Skeletal muscle satellite cell (primary cell): ENCODE measurements at regions not wholly inside any gene's neighbourhood (a gene's known extent, or its start where the extent isn't known, plus 50 kb on each side); places are given as distances from the start of the nearest gene placed in this dataset.

ENCODE experiments used
- H3K27me3 ChIP-seq: 2 replicates; pipeline ENCODE4 v1.7.0; 2013; ENCODE audit warnings: low read length; ENCODE audit not compliant: control insufficient read depth, insufficient read depth
- H3K36me3 ChIP-seq: 2 replicates; pipeline ENCODE4 v1.7.0; 2013; ENCODE audit warnings: mild to moderate bottlenecking, control low read depth, low read length; ENCODE audit not compliant: insufficient read depth
- H3K4me1 ChIP-seq: 2 replicates; pipeline ENCODE4 v1.7.0; 2013; ENCODE audit warnings: low read length; ENCODE audit not compliant: control insufficient read depth, insufficient read depth
- H3K4me2 ChIP-seq: 2 replicates; pipeline ENCODE4 v1.7.0; 2013; ENCODE audit warnings: mild to moderate bottlenecking, low read length
- H3K4me3 ChIP-seq: 2 replicates; pipeline ENCODE4 v1.7.0; 2013; ENCODE audit warnings: low read length
- H3K9ac ChIP-seq: 2 replicates; pipeline ENCODE4 v1.7.0; 2013; ENCODE audit warnings: mild to moderate bottlenecking, low read depth, low read length, moderate library complexity
- H3K9me3 ChIP-seq: replicated peaks from 2 replicates; pipeline ENCODE4 v1.7.0; 2013; ENCODE audit warnings: mild to moderate bottlenecking, control low read depth, low read length

DNA sequence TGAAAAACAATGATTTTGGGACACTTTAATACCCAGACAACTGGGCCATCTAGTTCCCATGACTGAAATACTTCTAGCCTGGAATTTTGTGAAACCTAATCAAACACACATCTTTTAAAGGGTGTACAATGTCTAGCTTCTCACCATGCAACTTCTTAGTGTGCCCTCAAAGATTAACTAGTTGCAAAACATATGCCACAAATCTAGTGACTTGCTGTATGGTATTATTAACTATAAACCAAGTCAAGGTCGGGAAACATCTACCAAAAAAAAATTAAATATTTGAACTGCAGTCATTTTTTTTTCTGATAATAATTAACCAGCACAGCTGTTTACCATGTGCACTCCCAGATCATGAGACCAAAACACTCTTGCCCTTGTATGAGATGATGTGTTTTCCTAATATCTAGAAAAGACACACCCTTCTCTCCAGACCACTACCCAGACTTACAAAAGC is 171.8 kb upstream of the FOXN3 start:
- Histone ChIP-seq H3K27me3 (no peaks in the 10 kb centered on the region), H3K4me3 (no peak overlapping the region), H3K36me3 (no peaks in the 10 kb centered on the region), H3K9me3 (peaks cover 2% of the 10 kb centered on the region), H3K4me1 (no peaks in the 10 kb centered on the region), H3K4me2 (no peak overlapping the region), H3K9ac (no peak overlapping the region)

DNA sequence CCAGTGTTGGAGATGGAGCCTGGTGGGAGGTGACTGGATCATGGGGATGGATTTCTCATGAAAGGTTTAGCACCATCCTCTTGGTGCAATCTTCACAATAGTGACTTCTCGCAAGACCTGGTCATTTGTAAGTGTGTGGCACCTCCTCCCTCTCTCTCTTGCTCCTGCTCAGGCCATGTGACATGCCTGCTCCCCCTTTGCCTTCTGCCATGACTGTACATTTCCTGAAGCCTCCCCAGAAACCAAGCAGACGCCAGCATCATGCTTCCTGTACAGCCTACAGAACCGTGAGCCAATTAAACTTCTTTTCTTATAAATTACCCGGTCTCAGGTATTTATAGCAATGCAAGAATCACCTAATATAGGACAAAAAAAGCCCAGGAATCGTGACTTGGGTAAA is 171.0 kb upstream of the FOXN3 start:
- peaks cover 2% of the 10 kb centered on the region for H3K9me3 ChIP-seq
- no peaks in the 10 kb centered on the region for H3K4me1 ChIP-seq
- H3K27me3 ChIP-seq = no peaks in the 10 kb centered on the region
- H3K36me3 ChIP-seq = no peaks in the 10 kb centered on the region
- H3K9ac ChIP-seq = no peak overlapping the region
- H3K4me2 ChIP-seq = no peak overlapping the region
- no peak overlapping the region for H3K4me3 ChIP-seq

DNA sequence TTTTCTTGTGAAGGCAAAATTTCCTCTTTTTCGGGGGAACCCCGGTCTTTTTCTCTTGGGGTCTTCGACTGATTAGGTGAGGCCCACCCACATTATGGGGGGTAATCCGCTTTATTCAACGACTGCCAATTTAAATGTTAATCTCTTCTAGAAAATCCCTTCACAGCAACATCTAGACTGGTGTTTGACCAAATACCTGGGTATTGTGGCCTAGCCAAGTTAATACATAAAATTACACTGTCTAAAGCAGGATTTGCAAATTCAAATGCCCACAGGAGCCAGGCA is 170.0 kb upstream of the FOXN3 start:
- Histone ChIP-seq H3K9ac (no peak overlapping the region), H3K4me1 (no peaks in the 10 kb centered on the region), H3K36me3 (no peaks in the 10 kb centered on the region), H3K27me3 (no peaks in the 10 kb centered on the region), H3K9me3 (peaks cover 2% of the 10 kb centered on the region), H3K4me3 (no peak overlapping the region), H3K4me2 (no peak overlapping the region)

DNA sequence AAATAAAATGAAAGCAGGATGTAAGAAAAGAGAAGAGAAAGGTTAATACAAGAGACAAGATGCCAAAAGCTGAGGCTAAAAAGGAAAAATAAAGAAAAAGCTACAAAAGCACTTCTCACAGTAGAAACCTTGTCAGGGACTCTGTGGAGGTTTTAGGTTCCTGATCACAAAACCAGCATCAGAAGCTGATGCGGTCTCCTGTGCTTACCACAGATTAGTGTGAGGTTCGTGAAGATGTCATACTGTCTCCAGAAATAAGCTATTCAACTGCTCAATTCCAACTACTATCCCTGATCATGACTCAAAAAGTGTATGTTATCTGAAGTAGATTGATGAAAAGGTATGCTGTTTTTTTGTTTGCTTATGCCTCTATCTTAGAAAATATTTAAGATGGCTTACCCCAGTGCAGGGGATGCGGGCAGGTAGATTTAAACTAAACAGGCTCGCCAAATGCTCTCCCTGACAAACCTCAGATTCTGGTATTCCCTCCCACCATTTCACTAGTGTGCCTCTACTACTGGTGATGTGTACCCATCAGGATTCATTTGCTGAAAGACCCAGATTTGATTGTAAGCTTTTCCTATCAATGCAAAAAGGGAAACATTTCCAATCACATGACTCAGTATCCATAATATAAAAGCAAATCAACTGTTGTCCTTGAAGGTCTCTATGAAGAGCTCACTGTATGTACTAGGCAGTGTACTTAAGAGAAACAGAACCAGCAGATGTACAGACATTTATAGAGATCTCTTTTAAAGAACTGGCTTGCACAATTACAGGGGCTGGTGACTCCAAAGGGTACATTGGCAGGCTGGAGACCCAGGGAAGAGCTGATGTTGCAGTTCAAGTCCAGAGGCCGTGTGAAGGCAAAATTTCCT is 169.5 kb upstream of the FOXN3 start:
- Histone ChIP-seq H3K9ac (no peak overlapping the region), H3K4me2 (no peak overlapping the region), H3K4me3 (no peak overlapping the region), H3K4me1 (no peaks in the 10 kb centered on the region), H3K36me3 (no peaks in the 10 kb centered on the region), H3K9me3 (no peaks in the 10 kb centered on the region), H3K27me3 (no peaks in the 10 kb centered on the region)

DNA sequence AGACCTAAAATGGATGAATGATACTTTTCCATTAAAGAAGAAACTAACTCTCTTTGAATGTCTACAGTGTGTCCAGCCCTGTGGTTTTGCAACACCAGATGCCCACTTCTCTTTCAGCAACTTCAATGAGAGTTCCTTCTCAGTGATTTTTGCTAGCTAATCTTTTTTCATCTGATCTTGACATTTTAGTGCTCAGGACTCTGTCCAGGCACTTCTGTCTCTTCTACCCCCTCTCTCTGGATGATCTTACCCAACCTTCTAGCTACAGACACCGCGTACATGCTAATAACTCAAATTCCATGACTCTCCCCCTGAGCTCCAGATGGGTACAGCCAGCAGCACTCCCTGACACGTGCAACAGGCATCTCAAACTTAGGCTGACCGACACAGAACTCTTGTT is 161.1 kb upstream of the FOXN3 start:
- Histone ChIP-seq H3K4me2 (no peak overlapping the region), H3K9me3 (no peaks in the 10 kb centered on the region), H3K4me1 (peaks cover 4% of the 10 kb centered on the region), H3K9ac (no peak overlapping the region), H3K36me3 (no peaks in the 10 kb centered on the region), H3K27me3 (no peaks in the 10 kb centered on the region), H3K4me3 (no peak overlapping the region)

DNA sequence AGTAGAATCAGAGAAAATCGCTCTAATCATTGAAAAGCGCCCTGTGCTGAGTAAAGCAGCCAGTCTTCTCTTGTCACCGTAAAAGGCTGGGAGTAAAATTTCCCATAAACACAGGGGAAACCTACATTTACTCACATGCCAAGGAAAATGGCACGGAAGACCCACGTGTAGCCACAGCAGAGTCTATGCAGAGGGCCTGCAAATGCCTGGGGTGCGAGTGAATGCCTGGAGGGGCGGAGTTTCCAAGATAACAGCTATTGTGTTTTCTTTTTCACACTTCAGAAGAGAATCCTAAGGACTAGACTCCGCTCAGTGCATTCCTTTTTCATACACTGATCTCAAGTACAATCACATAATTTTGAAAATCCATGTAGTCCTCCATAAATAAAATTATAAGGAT is 159.9 kb upstream of the FOXN3 start:
- no peak overlapping the region for H3K9ac ChIP-seq
- peaks cover 10% of the 10 kb centered on the region for H3K4me1 ChIP-seq
- no peaks in the 10 kb centered on the region for H3K36me3 ChIP-seq
- no peak overlapping the region for H3K4me2 ChIP-seq
- H3K4me3 ChIP-seq = no peak overlapping the region
- H3K27me3 ChIP-seq = no peaks in the 10 kb centered on the region
- no peaks in the 10 kb centered on the region for H3K9me3 ChIP-seq

DNA sequence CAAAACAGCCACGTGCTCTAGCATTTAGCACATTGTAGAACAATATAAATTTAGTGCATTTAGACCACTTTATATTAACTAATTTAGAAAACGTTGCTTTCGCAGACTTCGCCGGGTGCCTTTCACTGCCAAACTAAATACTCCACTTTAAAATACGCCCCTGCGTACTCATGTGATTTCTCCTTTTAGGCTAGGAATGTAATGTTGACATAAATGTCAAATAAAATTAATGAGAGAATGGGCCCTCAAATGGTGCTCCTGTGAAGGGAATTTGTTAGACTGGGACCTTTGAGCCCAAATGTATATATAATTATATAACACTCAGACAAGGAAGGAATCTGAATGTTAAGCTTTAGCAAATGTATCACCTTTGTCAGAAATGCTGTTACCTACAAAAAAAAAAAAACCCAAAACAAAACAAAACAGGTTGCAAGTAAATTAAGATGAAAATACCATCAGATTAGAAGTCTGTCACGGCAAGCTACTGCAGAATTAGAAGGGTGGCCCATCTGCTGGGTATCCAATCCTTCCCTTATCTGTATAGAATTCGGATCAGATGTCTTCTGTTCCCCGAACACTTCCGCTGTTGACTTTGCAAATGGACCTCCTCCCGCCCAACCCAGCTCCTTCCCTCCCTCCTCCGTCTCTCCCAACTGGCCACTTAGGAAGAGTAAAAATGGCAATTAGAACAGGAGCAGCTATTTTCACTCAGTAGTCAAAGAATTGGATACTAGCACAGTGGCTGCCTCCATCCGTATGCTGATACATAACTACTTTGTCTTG is 159.3 kb upstream of the FOXN3 start:
- Histone ChIP-seq H3K9ac (no peak overlapping the region), H3K4me3 (no peak overlapping the region), H3K4me2 (no peak overlapping the region), H3K36me3 (no peaks in the 10 kb centered on the region), H3K27me3 (no peaks in the 10 kb centered on the region), H3K9me3 (no peaks in the 10 kb centered on the region), H3K4me1 (peaks cover 10% of the 10 kb centered on the region)

DNA sequence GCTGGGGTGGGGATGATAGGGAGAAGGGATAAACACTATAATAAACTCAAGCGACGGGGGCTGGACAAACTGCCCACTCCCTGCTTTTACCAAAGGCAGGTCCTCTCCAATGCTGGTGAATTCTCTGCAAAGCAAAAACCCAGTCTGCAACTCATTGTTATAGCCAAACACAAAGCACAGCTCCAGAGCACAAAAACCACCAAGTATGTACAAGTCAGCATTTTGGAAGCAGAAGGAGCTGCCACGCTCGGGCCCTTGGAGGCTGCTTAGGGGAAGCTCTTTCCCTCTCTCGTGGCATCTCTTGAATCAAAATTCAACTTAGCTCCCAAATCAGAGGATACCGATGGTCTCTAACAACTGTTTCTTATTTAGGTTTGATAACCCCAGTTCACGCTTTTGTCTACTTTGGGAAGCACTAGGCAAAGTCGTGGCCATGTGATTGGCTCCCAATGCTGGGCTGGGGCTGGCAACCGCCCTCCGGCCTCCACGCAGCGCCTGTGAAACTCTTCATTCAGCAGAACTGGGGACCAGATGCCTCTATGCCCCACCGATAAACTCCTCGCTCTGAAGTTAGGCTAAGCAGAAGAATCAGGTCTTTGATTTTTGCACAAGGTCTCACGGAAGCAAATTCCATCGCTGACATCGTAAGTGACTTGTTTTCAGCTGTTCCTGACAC is 158.5 kb upstream of the FOXN3 start:
- Histone ChIP-seq H3K9me3 (no peaks in the 10 kb centered on the region), H3K9ac (no peak overlapping the region), H3K36me3 (no peaks in the 10 kb centered on the region), H3K4me3 (no peak overlapping the region), H3K27me3 (no peaks in the 10 kb centered on the region), H3K4me1 (peaks cover 10% of the 10 kb centered on the region), H3K4me2 (no peak overlapping the region)

DNA sequence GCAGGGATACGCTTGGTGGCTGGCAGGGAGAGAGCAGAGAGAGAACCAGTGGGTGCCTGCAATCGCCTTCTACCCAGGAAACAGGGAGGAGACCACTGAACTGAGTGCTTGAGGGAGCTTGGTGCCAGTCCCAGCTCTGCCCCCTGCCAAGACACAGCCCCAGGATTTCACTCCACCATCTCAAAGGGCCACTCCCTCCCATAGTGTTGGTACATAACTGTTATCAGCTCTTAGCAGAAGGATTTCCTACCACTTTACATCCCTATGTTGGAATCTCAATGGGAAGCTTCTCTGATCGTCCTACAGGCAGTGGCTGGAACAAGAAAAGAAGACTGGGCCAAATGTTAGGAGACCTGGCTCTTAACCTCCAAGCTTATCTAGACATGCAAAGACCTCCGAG is 157.4 kb upstream of the FOXN3 start:
- H3K4me2 ChIP-seq = no peak overlapping the region
- no peaks in the 10 kb centered on the region for H3K27me3 ChIP-seq
- H3K9ac ChIP-seq = no peak overlapping the region
- H3K4me3 ChIP-seq = no peak overlapping the region
- H3K36me3 ChIP-seq = no peaks in the 10 kb centered on the region
- peaks cover 10% of the 10 kb centered on the region for H3K4me1 ChIP-seq
- no peaks in the 10 kb centered on the region for H3K9me3 ChIP-seq

DNA sequence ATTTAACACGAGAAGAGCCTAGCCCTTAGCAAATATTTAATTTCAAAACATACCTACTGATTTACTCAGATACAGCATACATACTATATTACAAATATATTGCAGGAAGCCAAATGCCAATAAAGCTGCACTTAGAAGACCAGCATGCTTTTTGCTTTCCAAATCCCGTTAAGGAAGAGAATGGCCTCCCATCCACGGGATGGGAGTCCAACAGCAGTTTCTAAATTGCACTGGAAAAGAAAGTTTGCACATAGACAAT is 156.3 kb upstream of the FOXN3 start:
- H3K4me2 ChIP-seq = no peak overlapping the region

DNA sequence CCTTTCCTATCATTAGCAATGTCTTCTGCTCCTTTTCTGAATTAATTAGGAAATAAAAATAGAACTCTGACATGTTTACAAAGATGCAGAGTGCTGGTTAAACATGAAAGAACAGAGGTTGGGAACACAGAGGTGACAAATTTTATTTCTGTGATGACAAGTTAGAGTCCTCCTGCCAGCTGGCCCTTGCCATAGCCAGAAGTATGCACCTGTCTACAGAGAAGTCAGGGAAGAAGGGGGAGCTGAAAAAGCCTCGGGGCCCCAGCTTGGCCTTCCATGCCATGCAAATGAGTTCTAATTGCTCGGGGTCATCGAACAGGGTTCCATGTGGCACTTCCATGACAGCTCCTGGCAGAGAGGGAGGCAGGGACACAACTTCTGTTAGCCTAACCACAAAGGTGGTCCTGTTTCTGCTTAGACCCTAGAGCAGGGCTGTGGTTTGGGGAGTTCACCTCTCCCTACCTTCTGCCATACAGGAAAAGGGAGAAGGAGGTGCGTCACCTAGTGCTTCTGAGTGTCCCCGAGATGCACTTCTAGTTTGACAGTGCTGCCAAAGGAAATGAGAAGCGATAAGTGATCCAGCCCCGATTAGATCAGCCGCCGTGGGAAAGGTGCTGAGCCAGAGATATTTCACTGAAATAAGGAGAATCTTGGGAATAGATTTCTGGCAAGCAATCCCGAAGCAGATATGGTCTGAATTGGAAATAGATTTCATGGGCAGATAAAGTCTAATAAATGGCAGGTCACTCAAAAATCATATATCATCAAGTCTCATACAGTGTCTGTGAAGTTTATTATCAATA is 155.8 kb upstream of the FOXN3 start:
- Histone ChIP-seq H3K4me1 (peaks cover 10% of the 10 kb centered on the region), H3K36me3 (no peaks in the 10 kb centered on the region), H3K4me2 (no peak overlapping the region), H3K9ac (no peak overlapping the region), H3K27me3 (no peaks in the 10 kb centered on the region), H3K4me3 (no peak overlapping the region), H3K9me3 (no peaks in the 10 kb centered on the region)

More for the DNA sequence above, 156.3 kb upstream of the FOXN3 start:
- no peaks in the 10 kb centered on the region for H3K36me3 ChIP-seq
- peaks cover 10% of the 10 kb centered on the region for H3K4me1 ChIP-seq
- no peaks in the 10 kb centered on the region for H3K9me3 ChIP-seq
- H3K27me3 ChIP-seq = no peaks in the 10 kb centered on the region
- H3K9ac ChIP-seq = no peak overlapping the region
- H3K4me3 ChIP-seq = no peak overlapping the region
